Naive thymus-derived CD8-positive, alpha-beta T cell (primary cell): ENCODE measurements at regions not wholly inside any gene's neighbourhood (a gene's known extent, or its start where the extent isn't known, plus 50 kb on each side); places are given as distances from the start of the nearest gene placed in this dataset.
"Not testable (repeated sequence)": the region's sequence is repeated elsewhere in the genome, so short reads cannot be mapped to it uniquely, and the experiment has no call there.

Experiments used
- ATAC-seq, 2 donors: fragments of 150-1000 bp; cut with Tn5 transposase in 1 of 2; sonication (Bioruptor Pico), chemical (Tn5 transposase) in 1 of 2; 1 replicate in 1 of 2; 2 replicates in 1 of 2; pipeline ENCODE4 v1.10.0; 2021; ENCODE audit warnings: mild to moderate bottlenecking in 2 of 2, moderate library complexity in 2 of 2
- POLR2A ChIA-PET: fragments of 350-600 bp; sonication (Branson Sonifier 250); formaldehyde crosslinking; loops from one replicate; lab custom pipeline; 2021; ENCODE audit warnings: antibody characterized with exemption; lab: Charles Lee
- DNase-seq, 10 donors: peaks; one replicate each; pipeline versions ENCODE4 v3.0.0 to v3.0.0-alpha.2; 2020 to 2022
- H3K27ac Mint-ChIP-seq, 10 donors: one replicate each; pipeline ENCODE4 v1.8.0; 2020 to 2022; ENCODE audit warnings: mild to moderate bottlenecking in 10 of 10, mixed read lengths in 10 of 10, moderate library complexity in 4 of 10, inconsistent platforms in 1 of 10
- H3K27me3 Mint-ChIP-seq, 5 donors: one replicate each; pipeline ENCODE4 v1.8.0; 2021 to 2022; ENCODE audit warnings: mixed read lengths in 5 of 5
- H3K36me3 Mint-ChIP-seq, 3 donors: one replicate each; pipeline ENCODE4 v1.8.0; 2020 to 2022; ENCODE audit warnings: mixed read lengths in 3 of 3, mild to moderate bottlenecking in 2 of 3, inconsistent platforms in 1 of 3
- H3K4me1 Mint-ChIP-seq, 4 donors: one replicate each; pipeline ENCODE4 v1.8.0; 2021 to 2022; ENCODE audit warnings: mixed read lengths in 4 of 4
- H3K4me3 Mint-ChIP-seq, 10 donors: one replicate each; pipeline ENCODE4 v1.8.0; 2020 to 2022; ENCODE audit warnings: mild to moderate bottlenecking in 10 of 10, mixed read lengths in 10 of 10, moderate library complexity in 6 of 10, inconsistent platforms in 1 of 10
- H3K9me3 Mint-ChIP-seq, 9 donors: one replicate each; pipeline ENCODE4 v1.8.0; 2020 to 2022; ENCODE audit warnings: mixed read lengths in 9 of 9, mild to moderate bottlenecking in 3 of 9, inconsistent platforms in 1 of 9, moderate library complexity in 1 of 9

DNA sequence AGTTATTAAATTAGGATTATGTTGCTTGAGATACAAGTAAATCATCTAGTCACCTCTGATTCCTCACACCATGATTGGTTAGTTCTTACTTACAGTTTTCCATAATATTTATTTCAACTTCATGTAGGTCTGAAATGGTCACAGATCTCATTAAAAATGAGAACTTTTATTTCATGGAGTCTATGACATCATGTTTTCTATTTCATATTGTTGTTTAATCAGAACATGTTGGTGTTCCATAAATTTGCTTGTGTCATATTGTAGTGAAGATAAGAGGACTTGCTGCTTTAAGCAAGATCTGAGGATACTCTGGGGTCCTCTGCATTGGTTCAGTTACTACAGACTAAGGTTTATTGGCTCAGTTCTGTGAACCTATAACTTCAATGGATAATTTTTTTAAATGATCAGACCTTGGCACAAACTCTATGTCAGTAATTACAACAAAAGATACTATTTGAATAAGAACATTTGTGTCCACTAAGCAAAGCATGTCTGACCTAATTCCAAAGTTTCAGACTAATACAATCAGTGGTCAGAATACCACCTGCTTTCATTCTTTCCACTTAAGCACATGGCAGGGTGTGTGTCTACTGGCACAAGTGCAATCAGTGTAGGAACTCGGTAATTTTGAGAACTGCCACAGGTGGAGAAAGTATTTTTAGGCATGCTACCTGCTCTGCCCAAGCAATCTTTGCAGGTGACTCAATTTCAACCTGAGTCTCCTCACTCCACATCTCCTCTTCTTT, 68.5 kb downstream of the CCDC71L start:
- no peak overlapping the region for H3K27ac Mint-ChIP-seq
- peaks cover 1 to 9% (median 7%) of the 10 kb centered on the region in 5 donors for H3K27me3 Mint-ChIP-seq
- H3K36me3 Mint-ChIP-seq = no peaks in the 10 kb centered on the region
- DNase-seq = no peak
- H3K4me1 Mint-ChIP-seq = no peaks in the 10 kb centered on the region
- no peak overlapping the region for H3K4me3 Mint-ChIP-seq
- ATAC-seq = no peak
- POLR2A ChIA-PET = no interaction called here
- H3K9me3 Mint-ChIP-seq = no peaks in the 10 kb centered on the region

DNA sequence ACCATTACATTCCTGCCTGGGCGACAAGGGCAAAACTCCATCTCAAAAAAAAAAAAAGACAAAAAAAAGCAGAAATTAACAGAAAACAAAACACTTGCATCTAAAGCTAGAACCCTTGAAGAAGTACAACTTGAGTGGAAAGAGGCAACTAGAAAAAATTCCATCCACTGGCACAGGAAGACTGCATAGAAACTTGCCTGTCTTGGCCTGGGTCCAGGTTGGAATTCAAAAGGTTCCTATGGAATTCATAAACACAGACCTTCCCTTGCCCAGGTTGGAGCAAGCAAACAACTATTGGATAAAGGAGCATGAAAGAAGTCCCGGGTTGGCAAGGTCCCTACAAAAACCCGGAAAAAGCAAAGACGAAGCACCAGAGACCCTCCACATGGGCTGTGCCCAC, 69.8 kb downstream of the CCDC71L start:
- peaks cover 4 to 19% (median 12%) of the 10 kb centered on the region in 5 donors for H3K27me3 Mint-ChIP-seq
- ATAC-seq = no peak
- POLR2A ChIA-PET = no interaction called here
- H3K36me3 Mint-ChIP-seq = no peaks in the 10 kb centered on the region
- H3K4me1 Mint-ChIP-seq = no peaks in the 10 kb centered on the region
- H3K4me3 Mint-ChIP-seq = no peak overlapping the region
- no peak overlapping the region for H3K27ac Mint-ChIP-seq
- H3K9me3 Mint-ChIP-seq = no peaks in the 10 kb centered on the region
- DNase-seq = no peak

DNA sequence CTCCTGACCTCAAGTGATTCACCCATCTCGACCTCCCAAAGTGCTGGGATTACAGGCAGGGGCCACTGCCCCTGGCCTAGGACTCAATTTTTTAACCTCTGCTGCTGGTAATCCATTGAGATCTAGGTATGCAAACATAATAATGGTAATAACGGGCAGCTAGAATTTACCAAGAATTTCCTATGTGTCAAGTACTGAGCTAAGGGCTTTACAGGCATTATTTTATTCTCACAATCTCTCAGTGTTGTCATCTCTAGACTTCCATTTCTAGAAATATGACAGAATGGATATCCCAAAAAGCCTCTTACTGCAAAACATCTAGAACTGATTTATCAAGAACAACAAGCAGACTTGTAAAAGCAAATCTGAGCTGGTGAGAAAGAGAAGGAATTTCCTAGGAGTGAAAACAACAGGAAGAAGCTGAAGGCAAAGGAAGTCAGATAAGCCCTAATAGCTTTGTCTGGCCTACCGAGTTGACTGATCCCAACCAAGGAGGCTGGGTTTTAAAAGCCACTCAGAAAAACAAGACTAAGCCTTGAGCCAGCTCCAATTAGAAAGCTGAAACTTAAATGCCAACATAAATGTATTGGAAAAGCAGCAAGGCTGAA, 70.6 kb downstream of the CCDC71L start:
- H3K27ac Mint-ChIP-seq = no peak overlapping the region
- POLR2A ChIA-PET = interaction anchor here (1.5 kb wide), 1 partner anchor 8 kb away, joined by 3 read pairs; no protein-coding TSS in a partner anchor
- H3K9me3 Mint-ChIP-seq = no peaks in the 10 kb centered on the region
- ATAC-seq (no peak), DNase-seq (no peak)
- no peaks in the 10 kb centered on the region for H3K36me3 Mint-ChIP-seq
- H3K27me3 Mint-ChIP-seq = peaks cover 3 to 12% (median 6%) of the 10 kb centered on the region in 5 donors
- no peaks in the 10 kb centered on the region for H3K4me1 Mint-ChIP-seq
- H3K4me3 Mint-ChIP-seq = no peak overlapping the region

DNA sequence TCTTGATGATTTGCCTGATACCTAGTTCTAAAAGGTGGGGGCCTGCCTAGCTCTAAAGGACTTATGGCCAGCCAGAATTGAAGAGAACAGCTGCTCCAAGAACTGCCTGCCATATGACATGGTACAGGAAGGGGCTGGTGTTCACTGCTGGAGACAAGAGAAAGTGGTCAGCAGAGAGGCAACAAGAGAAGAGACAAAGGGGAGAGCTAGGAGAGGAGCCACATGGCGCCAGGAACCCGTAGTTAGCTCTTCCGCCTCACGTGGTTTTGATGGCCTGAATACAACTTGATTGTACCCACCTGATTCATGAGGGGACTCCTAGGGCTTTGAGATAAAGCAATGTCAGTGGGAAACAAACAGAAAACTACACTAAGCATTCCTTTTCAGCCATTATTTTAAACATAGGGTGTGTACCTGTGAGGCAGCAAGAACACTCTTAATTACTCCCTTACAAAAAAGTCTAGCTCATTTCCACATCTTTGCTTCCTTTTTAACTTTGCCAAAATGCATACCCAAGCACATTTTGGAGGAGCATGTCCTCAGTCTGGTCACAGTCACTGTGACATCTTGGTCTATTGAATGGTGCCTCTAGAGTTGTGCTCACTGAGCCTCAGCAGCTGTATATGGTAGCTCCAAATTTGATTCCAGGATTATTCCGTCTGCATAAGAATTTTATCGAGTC, 71.6 kb downstream of the CCDC71L start:
- Mint-ChIP-seq H3K4me3 (no peak overlapping the region), H3K9me3 (no peaks in the 10 kb centered on the region), H3K36me3 (no peaks in the 10 kb centered on the region), H3K27me3 (peaks cover 3 to 12% (median 6%) of the 10 kb centered on the region in 5 donors), H3K27ac (no peak overlapping the region), H3K4me1 (no peaks in the 10 kb centered on the region)
- DNase-seq (no peak), ATAC-seq (no peak)
- POLR2A ChIA-PET = interaction anchor here (1.5 kb wide), 1 partner anchor 9 kb away, joined by 3 read pairs; no protein-coding TSS in a partner anchor

DNA sequence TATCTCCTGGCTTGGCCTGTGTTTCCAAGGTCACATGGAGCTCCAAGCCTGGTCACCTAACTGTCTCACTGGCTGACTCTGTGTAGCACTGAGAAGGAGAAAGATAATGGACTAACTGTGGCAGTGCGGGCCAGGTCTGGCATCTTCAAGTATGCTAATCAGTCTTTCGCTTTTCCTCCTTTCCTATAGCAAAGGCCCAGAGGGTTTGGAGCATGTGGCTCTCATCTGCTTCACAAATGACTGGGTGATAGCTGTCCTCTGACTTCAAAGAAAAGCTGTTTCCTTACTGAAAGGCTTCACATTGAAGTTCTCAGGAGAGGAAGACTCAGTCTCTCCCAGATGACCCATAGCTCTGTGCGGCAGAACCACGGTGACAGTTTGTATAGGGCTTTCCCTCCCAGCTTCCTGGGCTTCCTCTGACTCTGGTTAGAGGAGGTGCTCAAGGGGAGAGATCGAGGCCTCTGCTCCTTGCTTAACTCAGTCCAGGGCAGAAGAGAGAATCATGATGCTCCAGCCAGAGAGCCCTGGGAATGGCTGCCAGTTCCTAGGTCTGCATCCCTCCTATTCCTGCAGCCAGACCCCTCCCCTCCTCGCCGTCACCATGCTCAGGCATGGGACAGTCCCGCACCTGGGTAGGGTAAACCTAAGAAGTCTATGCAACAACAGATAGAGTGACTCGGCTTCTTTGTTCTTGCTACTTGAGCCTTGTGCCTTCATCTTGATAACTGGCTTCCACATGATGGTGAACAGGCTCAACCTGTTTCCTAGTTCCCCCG, 72.3 kb downstream of the CCDC71L start:
- Mint-ChIP-seq H3K9me3 (peaks cover 0 to 3% (median 0%) of the 10 kb centered on the region in 9 donors), H3K4me1 (no peaks in the 10 kb centered on the region), H3K4me3 (no peak overlapping the region), H3K36me3 (no peaks in the 10 kb centered on the region), H3K27me3 (peaks cover 4 to 12% (median 6%) of the 10 kb centered on the region in 5 donors), H3K27ac (no peak overlapping the region)
- ATAC-seq (no peak), DNase-seq (no peak)
- POLR2A ChIA-PET = no interaction called here

DNA sequence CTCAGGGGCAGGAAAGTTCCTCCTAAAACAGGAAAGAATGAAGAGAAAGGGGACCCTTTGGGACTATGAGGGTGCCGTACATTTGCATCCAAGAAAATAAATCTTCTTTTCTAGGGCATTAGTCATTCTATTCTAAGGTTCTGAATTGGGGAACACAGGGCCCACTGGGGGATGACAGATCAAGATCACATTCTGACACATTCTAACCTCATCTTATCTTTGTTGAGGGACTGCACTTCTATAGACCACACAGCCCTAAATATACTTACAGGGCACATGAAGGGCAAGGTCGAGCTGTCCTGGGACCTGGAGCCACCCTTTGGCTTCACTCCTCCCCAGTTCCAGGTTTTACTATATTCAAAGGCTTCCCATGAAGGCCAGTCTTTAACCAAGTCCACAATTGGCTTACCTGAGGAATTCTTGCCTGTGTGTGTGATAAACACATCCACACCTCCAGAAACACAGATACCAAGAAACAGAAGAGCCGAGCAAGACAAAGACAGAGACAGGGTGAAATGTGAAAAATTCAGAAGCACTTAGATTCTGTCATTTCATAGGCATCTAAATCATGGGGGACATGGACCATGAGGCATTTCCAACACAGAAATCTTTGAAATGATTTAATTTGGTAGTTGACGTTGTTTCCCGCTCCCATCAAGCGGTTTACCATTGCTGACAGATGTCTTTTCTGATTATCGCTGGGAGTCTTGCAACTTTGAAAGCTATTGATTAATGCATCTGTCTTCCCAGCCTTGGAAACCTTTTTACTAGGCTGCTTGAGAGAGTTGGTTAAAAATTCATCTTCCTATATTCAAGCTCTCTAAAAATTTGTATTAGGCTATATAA, 75.8 kb downstream of the CCDC71L start:
- Mint-ChIP-seq H3K4me1 (no peaks in the 10 kb centered on the region), H3K27ac (no peak overlapping the region), H3K27me3 (peaks cover 2 to 12% (median 8%) of the 10 kb centered on the region in 5 donors), H3K9me3 (peaks cover 0 to 4% (median 0%) of the 10 kb centered on the region in 9 donors), H3K36me3 (no peaks in the 10 kb centered on the region), H3K4me3 (no peak overlapping the region)
- ATAC-seq (no peak), DNase-seq (no peak)
- POLR2A ChIA-PET = interaction anchor here (0.7 kb wide), 1 partner anchor 9 kb away, joined by 3 read pairs; no protein-coding TSS in a partner anchor

DNA sequence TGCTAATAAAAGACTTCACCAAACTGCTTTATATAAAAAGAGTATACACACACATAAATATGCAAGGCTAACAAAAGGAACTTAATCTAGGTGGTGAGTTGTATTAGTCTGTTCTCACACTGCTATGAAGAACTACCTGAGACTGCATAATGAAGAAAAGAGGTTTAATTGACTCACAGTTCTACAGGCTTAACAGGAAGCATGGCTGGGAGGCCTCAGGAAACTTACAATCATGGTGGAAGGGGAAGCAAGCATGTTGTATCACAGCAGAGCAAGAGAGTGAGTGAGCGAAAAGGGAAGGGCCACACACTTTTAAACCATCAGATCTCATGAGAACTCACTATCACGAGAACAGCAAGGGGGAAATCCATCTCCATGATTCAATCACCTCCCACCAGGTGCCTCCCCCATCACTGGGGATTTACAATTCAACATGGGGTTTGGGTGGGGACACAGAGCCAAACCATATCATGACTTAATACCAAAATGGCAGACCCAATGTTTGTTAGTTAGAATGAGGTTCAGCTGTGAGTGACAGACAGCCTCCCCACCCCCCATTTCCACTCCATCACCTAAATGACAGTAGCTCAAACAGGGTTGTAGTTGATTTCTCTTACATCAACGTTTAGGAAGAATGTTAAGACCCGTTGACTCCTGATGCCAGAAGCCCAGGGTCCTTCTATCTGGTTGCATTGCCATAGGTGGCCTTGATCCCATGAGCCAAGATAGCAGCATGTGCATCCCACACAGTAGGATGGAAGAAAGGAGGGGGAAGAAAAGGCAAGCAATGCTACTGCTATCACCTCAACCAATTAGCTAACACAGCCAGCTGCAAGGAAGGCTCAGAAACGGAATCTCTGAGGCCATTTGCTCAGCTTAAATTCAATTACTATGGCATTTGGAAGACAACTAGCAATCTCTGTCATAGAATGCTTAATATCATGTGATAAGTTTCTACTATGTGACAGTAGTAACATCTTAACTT, 77.0 kb downstream of the CCDC71L start:
- Mint-ChIP-seq H3K4me3 (no peak overlapping the region), H3K36me3 (no peaks in the 10 kb centered on the region), H3K4me1 (no peaks in the 10 kb centered on the region), H3K9me3 (peaks cover 0 to 4% (median 0%) of the 10 kb centered on the region in 9 donors), H3K27me3 (peaks cover 2 to 12% (median 5%) of the 10 kb centered on the region in 5 donors), H3K27ac (no peak overlapping the region)
- ATAC-seq (no peak), DNase-seq (no peak)
- POLR2A ChIA-PET = no interaction called here

DNA sequence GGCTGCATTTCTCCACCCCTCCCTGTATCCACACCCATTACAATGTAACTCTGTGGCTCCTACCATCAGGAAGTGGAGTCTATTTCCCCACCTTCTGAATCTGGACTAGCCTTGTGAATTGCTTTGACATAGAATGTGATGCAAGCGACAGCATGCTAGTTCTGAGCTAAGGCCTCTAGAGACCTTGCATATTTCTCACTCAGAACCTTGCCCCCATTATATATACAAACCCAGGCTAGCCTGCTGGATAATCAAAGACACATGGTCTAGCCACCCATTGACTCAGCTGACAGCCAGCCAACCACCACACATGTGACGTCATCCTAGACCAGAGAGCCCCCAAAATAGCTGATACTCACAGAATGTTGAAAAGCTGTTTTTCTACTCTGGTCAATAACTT, 77.9 kb downstream of the CCDC71L start:
- Mint-ChIP-seq H3K4me3 (no peak overlapping the region), H3K4me1 (no peaks in the 10 kb centered on the region), H3K9me3 (peaks cover 0 to 4% (median 0%) of the 10 kb centered on the region in 9 donors), H3K27me3 (peaks cover 2 to 12% (median 6%) of the 10 kb centered on the region in 5 donors), H3K36me3 (no peaks in the 10 kb centered on the region), H3K27ac (no peak overlapping the region)
- POLR2A ChIA-PET = no interaction called here
- no peak for DNase-seq
- ATAC-seq = no peak

DNA sequence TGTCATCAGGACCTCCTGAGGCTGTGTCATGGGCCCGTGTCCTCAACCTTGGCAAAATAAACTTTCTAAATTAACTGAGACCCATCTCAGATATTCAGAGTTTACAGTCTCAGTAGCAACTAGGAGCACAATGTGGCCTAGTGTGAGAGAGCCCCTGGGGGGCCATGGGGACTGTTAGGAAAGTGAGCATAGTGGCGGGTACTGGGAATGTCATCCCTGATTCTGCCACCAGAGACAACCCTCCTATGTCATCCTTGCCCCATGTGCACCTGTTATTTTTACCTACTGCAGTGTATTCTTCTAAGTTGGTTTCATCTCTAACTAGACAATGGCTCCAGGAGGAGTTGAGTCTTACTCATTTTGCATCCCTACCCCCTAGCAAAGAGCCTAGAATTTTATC, 78.6 kb downstream of the CCDC71L start:
- Mint-ChIP-seq H3K27ac (no peak overlapping the region), H3K4me3 (no peak overlapping the region), H3K27me3 (peaks cover 4 to 12% (median 5%) of the 10 kb centered on the region in 5 donors), H3K9me3 (peaks cover 0 to 4% (median 0%) of the 10 kb centered on the region in 9 donors), H3K4me1 (no peaks in the 10 kb centered on the region), H3K36me3 (no peaks in the 10 kb centered on the region)
- ATAC-seq = no peak
- DNase-seq = no peak
- POLR2A ChIA-PET = no interaction called here

DNA sequence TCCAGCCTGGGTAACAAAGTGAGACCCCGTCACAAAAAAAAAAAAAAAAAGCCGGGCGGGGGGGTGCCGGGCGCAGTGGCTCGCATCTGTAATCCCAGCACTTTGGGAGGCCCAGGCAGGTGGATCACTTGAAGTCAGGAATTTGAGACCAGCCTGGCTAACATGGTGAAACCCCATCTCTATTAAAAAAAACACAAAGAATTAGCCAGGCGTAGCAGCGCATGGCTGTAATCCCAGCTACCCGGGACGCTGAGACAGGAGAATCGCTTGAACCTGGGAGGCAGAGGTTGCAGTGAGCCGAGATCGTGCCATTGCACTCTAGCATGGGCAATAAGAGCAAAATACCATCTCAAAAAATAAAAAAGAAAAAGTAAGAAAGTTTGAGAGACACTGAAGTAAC, 81.9 kb downstream of the CCDC71L start:
- H3K4me3 Mint-ChIP-seq, H3K9me3 Mint-ChIP-seq, H3K27me3 Mint-ChIP-seq, H3K4me1 Mint-ChIP-seq, H3K27ac Mint-ChIP-seq, ATAC-seq, H3K36me3 Mint-ChIP-seq, DNase-seq: not testable (repeated sequence)
- POLR2A ChIA-PET = interaction anchor here (0.6 kb wide), 1 partner anchor 686 kb away, joined by 4 read pairs; no protein-coding TSS in a partner anchor
